Esophagus squamous epithelium (tissue), 5 donors: ENCODE measurements at regions not wholly inside any gene's neighbourhood (a gene's known extent, or its start where the extent isn't known, plus 50 kb on each side); places are given as distances from the start of the nearest gene placed in this dataset.

Experiments used
- DNase-seq: peaks from one replicate; lab custom pipeline; 2025; lab: John Stamatoyannopoulos, UW
- H3K27ac ChIP-seq, 4 donors: fragments of 200-600 bp; sonication (generic); one replicate each; pipeline ENCODE4 v1.5.1; 2016 to 2019; ENCODE audit warnings: mild to moderate bottlenecking in 1 of 4
- H3K27me3 ChIP-seq, 4 donors: fragments of 200-600 bp; sonication (generic); 1 replicate in 3 of 4; 2 replicates in 1 of 4; pipeline versions ENCODE4 v1.5.1 to v1.6.0; 2017 to 2021; ENCODE audit warnings: antibody characterized with exemption in 1 of 4
- H3K36me3 ChIP-seq, 3 donors: fragments of 200-600 bp; sonication (generic); one replicate each; pipeline ENCODE4 v1.5.1; 2016 to 2019
- H3K4me1 ChIP-seq, 3 donors: fragments of 200-600 bp; sonication (generic); one replicate each; pipeline ENCODE4 v1.5.1; 2017 to 2019
- H3K4me3 ChIP-seq, 4 donors: fragments of 200-600 bp; sonication (generic); 1 replicate in 3 of 4; 2 replicates in 1 of 4; pipeline ENCODE4 v1.5.1; 2016 to 2019; ENCODE audit warnings: mild to moderate bottlenecking in 2 of 4, moderate library complexity in 1 of 4
- H3K9me3 ChIP-seq, 3 donors: fragments of 200-600 bp; sonication (generic); one replicate each; pipeline ENCODE4 v1.5.1; 2016 to 2019
- CTCF ChIP-seq, 6 experiments: fragments of 450-650 bp in 4 of 6; fragments of 200-600 bp in 2 of 6; sonication (generic) in 2 of 6; IDR thresholded peaks; one replicate each; pipeline ENCODE4 v1.5.1; 2016 to 2019; ENCODE audit warnings: antibody characterized with exemption in 6 of 6, mild to moderate bottlenecking in 4 of 6, moderate library complexity in 4 of 6
- POLR2A ChIP-seq, 4 donors: fragments of 450-650 bp; IDR thresholded peaks; one replicate each; pipeline ENCODE4 v1.6.1; 2017; ENCODE audit warnings: antibody characterized with exemption in 4 of 4, mild to moderate bottlenecking in 4 of 4, moderate library complexity in 3 of 4
- WGBS, 2 donors: methylation state at CpG; one replicate each; pipeline ENCODE4 v1.1.5; 2018; 5-methylcytosine and 5-hydroxymethylcytosine counted together
- intact Hi-C: fragments of 100-400 bp; cut with DNase I; formaldehyde crosslinking; loops from one replicate; pipeline ENCODE4 v1.15.0; 2022
- donor health status: DM: yes; HTN: yes; CAD: no.

GRCh38 chr16:73129455-73129854 lies 81.5 kb upstream of the ZFHX3 start:
- Histone ChIP-seq H3K9me3 (no peaks in the 10 kb centered on the region), H3K27me3 (no peaks in the 10 kb centered on the region), H3K27ac (no peak overlapping the region), H3K36me3 (no peaks in the 10 kb centered on the region), H3K4me3 (no peak overlapping the region), H3K4me1 (peaks cover 0 to 4% (median 0%) of the 10 kb centered on the region in 3 donors)
- WGBS, 2 donors, result 87 to 92% methylated on average over 13 of the region's 13 CpGs
- DNase-seq, result no peak
- no peak for TF ChIP-seq CTCF (IDR thresholded peaks at IDR 0.05)
- TF ChIP-seq POLR2A (IDR thresholded peaks at IDR 0.05), result no peak
- intact Hi-C loops, result no loop called here

GRCh38 chr16:73126525-73126853 lies 78.6 kb upstream of the ZFHX3 start:
- 65 to 68% methylated on average over 5 to 6 of the region's 6 CpGs for WGBS, 2 donors
- H3K4me1 ChIP-seq, result peaks cover 0 to 4% (median 0%) of the 10 kb centered on the region in 3 donors
- H3K9me3 ChIP-seq, result no peaks in the 10 kb centered on the region
- no peak for DNase-seq
- TF ChIP-seq POLR2A (IDR thresholded peaks at IDR 0.05), result no peak
- TF ChIP-seq CTCF (IDR thresholded peaks at IDR 0.05), result no peak
- no peaks in the 10 kb centered on the region for H3K27me3 ChIP-seq
- H3K36me3 ChIP-seq, result no peaks in the 10 kb centered on the region
- intact Hi-C loops, result no loop called here
- H3K27ac ChIP-seq, result peak overlapping the region in 1 of 4 donors; percentile 51
- H3K4me3 ChIP-seq, result no peak overlapping the region

- TF ChIP-seq POLR2A (IDR thresholded peaks at IDR 0.05), result no peak
- no peak for TF ChIP-seq CTCF (IDR thresholded peaks at IDR 0.05)
- DNase-seq, result no peak
- no peak overlapping the region for H3K4me3 ChIP-seq
- no peaks in the 10 kb centered on the region for H3K9me3 ChIP-seq
- H3K4me1 ChIP-seq, result peaks cover 0 to 4% (median 0%) of the 10 kb centered on the region in 3 donors
- H3K36me3 ChIP-seq, result no peaks in the 10 kb centered on the region
- H3K27ac ChIP-seq, result peak overlapping the region in 2 of 4 donors; percentile 33 to 51
- H3K27me3 ChIP-seq, result no peaks in the 10 kb centered on the region
- intact Hi-C loops, result no loop called here
- 77 to 84% methylated on average over 7 of the region's 7 CpGs for WGBS, 2 donors
Observed at GRCh38 chr16:73125850-73126524, 78.1 kb upstream of the ZFHX3 start.

- Histone ChIP-seq H3K4me3 (no peak overlapping the region), H3K27ac (no peak overlapping the region), H3K27me3 (no peaks in the 10 kb centered on the region), H3K4me1 (peaks cover 0 to 4% (median 0%) of the 10 kb centered on the region in 3 donors), H3K9me3 (no peaks in the 10 kb centered on the region), H3K36me3 (no peaks in the 10 kb centered on the region)
- intact Hi-C loops, result no loop called here
- TF ChIP-seq POLR2A (IDR thresholded peaks at IDR 0.05) (no peak), CTCF (IDR thresholded peaks at IDR 0.05) (no peak)
- DNase-seq, result no peak
- WGBS, 2 donors, result 83 to 84% methylated on average over 4 of the region's 4 CpGs
Observed at GRCh38 chr16:73124665-73125375, 76.9 kb upstream of the ZFHX3 start.

GRCh38 chr16:73124097-73124652 lies 76.2 kb upstream of the ZFHX3 start:
- intact Hi-C loops, result no loop called here
- 81 to 89% methylated on average over 10 of the region's 10 CpGs for WGBS, 2 donors
- DNase-seq, result no peak

More at GRCh38 chr16:73124097-73124652, 76.2 kb upstream of the ZFHX3 start:
- no peak overlapping the region for H3K4me3 ChIP-seq
- no peak for TF ChIP-seq POLR2A (IDR thresholded peaks at IDR 0.05)
- no peak for TF ChIP-seq CTCF (IDR thresholded peaks at IDR 0.05)
- H3K27me3 ChIP-seq, result no peaks in the 10 kb centered on the region
- no peak overlapping the region for H3K27ac ChIP-seq
- H3K4me1 ChIP-seq, result peaks cover 0 to 4% (median 0%) of the 10 kb centered on the region in 3 donors
- H3K9me3 ChIP-seq, result no peaks in the 10 kb centered on the region
- H3K36me3 ChIP-seq, result no peaks in the 10 kb centered on the region
